HUES64 (cell line): ENCODE measurements at regions not wholly inside any gene's neighbourhood (a gene's known extent, or its start where the extent isn't known, plus 50 kb on each side); places are given as distances from the start of the nearest gene placed in this dataset.

Experiments
- H3K27ac ChIP-seq: 2 replicates; pipeline ENCODE4 v1.7.0; 2013; ENCODE audit warnings: low read depth, low read length, inconsistent platforms
- H3K27me3 ChIP-seq: 2 replicates; pipeline ENCODE4 v1.6.1; 2013; ENCODE audit warnings: mild to moderate bottlenecking, low read length; ENCODE audit not compliant: insufficient read depth
- H3K36me3 ChIP-seq: 2 replicates; pipeline ENCODE4 v1.6.1; 2013; ENCODE audit warnings: mild to moderate bottlenecking, low read length; ENCODE audit not compliant: insufficient read depth
- H3K4me1 ChIP-seq: 2 replicates; pipeline ENCODE4 v1.6.1; 2013; ENCODE audit warnings: mild to moderate bottlenecking, low read length, moderate library complexity; ENCODE audit not compliant: insufficient read depth
- H3K4me3 ChIP-seq: 2 replicates; pipeline ENCODE4 v1.5.1; 2013; ENCODE audit warnings: mild to moderate bottlenecking, low read length, moderate library complexity
- H3K9ac ChIP-seq: 2 replicates; pipeline ENCODE4 v1.6.1; 2013; ENCODE audit warnings: mild to moderate bottlenecking, low read depth, low read length
- H3K9me3 ChIP-seq: 2 replicates; pipeline ENCODE4 v1.6.1; 2013; ENCODE audit warnings: low read depth, low read length; ENCODE audit not compliant: insufficient read depth
- WGBS: fragments of 150-250, 120-280 bp; methylation state at CpG from one replicate; pipeline ENCODE4 v1.1.7; 2013; ENCODE audit warnings: missing lambda C conversion rate; 5-methylcytosine and 5-hydroxymethylcytosine counted together

DNA sequence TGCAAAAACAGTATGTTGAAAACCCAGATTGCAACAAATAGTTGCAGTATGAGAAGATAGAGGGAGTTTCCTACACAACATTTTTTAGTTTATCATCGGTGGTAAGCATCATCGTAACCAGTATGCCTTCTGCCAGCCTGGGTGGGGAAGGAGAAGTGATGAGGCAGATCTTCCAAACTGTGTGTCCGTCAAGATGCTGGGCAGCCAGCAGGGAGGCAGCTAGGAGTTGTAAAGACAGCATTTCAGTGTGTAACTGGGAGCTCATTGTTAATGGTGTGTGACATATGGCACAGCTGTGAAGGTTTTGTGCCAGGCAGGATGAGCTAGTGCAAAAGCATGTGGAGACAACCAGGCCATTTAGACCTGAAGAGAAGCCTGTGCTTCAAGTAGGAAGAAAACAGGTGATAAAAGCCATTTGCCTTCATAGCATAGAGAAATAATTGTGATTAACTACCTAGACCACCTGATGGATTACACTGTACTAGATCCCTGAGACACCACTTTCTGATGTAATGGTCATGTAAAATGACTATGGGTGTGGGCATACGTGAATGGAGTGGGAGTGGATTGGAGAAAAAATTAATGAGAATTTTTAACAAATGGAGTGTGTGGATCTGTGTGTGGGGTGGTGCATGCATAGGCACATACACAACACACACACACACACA lies 347.0 kb upstream of the ADAMTSL1 start:
- Histone ChIP-seq H3K9me3 (no peaks in the 10 kb centered on the region), H3K4me1 (no peaks in the 10 kb centered on the region), H3K27me3 (no peaks in the 10 kb centered on the region), H3K9ac (no peak overlapping the region), H3K4me3 (no peak overlapping the region), H3K27ac (no peak overlapping the region), H3K36me3 (no peaks in the 10 kb centered on the region)
- 96% methylated on average over 4 of the region's 4 CpGs for WGBS

DNA sequence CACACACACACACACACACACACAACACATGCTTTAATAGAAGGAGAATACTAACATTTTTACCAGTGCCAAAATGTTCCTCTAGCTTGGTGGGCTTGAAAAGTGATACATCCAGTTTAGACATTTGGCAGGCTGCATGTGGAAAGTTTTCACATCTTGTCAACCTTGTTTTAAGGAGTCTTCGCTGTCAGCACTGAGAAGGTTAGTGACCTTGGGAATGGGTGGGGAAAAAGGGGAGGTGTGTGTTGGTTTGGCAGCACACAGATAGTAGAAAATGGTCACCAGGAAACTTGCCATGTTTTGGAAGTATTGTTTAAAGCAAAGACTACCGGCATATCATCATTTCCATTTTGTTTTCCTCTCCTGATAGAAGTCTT lies 346.5 kb upstream of the ADAMTSL1 start:
- Histone ChIP-seq H3K9ac (no peak overlapping the region), H3K27me3 (no peaks in the 10 kb centered on the region), H3K4me1 (no peaks in the 10 kb centered on the region), H3K9me3 (no peaks in the 10 kb centered on the region), H3K27ac (no peak overlapping the region), H3K4me3 (no peak overlapping the region), H3K36me3 (no peaks in the 10 kb centered on the region)
- 96% methylated on average over 2 of the region's 2 CpGs for WGBS

DNA sequence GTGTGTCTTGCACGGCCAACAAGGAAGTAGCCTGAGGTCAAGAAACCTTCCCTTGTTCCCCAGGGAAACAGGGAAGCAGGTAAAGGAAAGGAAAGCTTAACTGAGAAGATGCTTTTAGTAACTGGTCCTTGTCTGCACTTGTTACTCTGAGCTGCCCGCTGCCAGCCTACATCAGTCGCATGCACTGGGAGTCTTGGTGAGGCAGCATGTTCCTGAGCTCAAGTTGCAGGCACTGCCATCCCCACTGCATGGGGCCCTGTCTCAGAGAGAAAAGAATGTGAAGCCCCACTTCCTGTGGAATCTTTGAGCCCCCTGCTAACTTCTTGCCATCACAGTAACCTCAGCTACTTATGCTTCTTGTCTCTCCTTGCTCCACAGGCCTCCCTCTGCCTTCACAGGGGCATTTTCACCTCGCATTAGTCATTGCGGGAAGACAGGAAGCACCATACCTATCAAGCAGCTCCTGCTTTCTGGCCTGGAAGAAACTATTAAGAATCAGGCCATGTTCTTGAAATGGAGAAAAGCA lies 344.1 kb upstream of the ADAMTSL1 start:
- Histone ChIP-seq H3K36me3 (no peaks in the 10 kb centered on the region), H3K9ac (no peak overlapping the region), H3K9me3 (no peaks in the 10 kb centered on the region), H3K4me1 (no peaks in the 10 kb centered on the region), H3K4me3 (no peak overlapping the region), H3K27ac (no peak overlapping the region), H3K27me3 (no peaks in the 10 kb centered on the region)
- 75% methylated on average over 5 of the region's 5 CpGs for WGBS

DNA sequence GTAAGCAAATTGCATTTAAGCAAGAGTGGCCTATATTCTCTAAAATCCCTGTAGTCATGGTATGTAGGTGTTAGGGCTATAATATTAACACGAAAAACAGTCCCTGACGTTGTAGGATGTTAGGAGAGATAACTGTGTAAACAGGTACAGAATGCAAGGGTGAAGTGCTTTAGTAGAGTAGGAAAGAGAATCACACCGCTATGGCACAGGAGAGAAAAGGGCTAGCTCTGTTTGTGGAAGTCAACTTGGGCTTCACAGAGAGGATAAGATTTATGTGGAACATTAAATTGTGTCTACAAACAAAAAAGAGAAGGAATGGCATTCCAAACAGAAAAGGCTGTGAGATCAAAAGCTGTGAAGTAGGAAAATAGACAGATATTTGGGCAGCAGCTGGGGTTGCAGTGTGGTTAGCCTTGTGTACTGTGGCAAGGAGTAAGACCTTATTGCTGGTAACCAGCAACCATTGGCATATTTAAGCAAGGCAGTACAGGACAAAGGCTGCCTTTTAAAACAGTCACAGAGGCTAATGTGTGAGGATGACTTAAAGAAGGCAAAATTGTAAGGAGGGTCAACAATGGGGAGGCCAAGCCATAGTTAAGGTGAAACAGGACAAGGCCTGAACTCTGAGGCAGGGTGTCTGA lies 337.5 kb upstream of the ADAMTSL1 start:
- no peaks in the 10 kb centered on the region for H3K4me1 ChIP-seq
- H3K9me3 ChIP-seq = no peaks in the 10 kb centered on the region
- H3K9ac ChIP-seq = no peak overlapping the region
- no peaks in the 10 kb centered on the region for H3K36me3 ChIP-seq
- H3K27me3 ChIP-seq = no peaks in the 10 kb centered on the region
- no peak overlapping the region for H3K27ac ChIP-seq
- 92% methylated on average over 3 of the region's 3 CpGs for WGBS
- H3K4me3 ChIP-seq = no peak overlapping the region

DNA sequence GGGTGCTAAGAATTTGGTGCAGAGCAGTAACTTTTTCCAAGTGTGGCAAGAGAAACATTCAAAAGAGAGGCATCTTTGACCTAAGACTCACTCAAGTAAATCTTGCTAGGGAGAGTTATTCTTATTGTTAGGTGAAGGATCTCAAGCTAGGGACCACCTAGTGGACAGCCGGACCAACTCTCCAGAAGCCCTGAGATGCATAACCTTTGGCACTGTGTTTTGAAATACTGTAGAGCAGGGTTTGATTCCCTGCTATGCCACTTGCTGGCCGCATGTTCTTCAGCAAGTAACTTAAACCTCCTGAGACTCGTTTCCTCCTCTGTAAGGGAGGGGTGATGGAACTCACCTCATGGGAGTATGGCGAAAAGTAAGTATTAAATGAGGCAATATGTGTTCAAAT lies 336.1 kb upstream of the ADAMTSL1 start:
- H3K9me3 ChIP-seq = no peaks in the 10 kb centered on the region
- no peaks in the 10 kb centered on the region for H3K27me3 ChIP-seq
- H3K4me3 ChIP-seq = no peak overlapping the region
- H3K27ac ChIP-seq = no peak overlapping the region
- H3K36me3 ChIP-seq = no peaks in the 10 kb centered on the region
- 92% methylated on average over 4 of the region's 4 CpGs for WGBS
- no peak overlapping the region for H3K9ac ChIP-seq
- H3K4me1 ChIP-seq = no peaks in the 10 kb centered on the region

DNA sequence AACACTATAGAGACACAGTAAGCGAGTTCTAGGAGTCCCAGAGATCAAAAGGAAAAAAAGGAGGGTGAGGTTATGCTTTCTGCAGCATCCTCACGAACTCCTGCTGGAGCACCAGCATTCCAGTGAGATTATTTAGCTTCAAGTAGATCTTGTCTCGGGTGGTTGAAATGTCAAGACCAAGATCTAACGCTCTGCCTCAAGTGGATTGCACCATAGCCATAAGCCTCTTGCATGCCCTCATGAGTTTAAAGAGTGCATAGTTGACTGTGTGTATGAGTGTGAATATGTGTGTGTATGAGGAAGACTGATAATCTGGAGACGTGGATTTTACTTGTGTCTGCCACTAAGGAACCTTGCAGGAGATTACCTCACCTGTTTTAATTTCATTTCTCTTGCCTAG lies 335.3 kb upstream of the ADAMTSL1 start:
- Histone ChIP-seq H3K4me3 (no peak overlapping the region), H3K9me3 (no peaks in the 10 kb centered on the region)
- 76% methylated on average over 5 of the region's 5 CpGs for WGBS

DNA sequence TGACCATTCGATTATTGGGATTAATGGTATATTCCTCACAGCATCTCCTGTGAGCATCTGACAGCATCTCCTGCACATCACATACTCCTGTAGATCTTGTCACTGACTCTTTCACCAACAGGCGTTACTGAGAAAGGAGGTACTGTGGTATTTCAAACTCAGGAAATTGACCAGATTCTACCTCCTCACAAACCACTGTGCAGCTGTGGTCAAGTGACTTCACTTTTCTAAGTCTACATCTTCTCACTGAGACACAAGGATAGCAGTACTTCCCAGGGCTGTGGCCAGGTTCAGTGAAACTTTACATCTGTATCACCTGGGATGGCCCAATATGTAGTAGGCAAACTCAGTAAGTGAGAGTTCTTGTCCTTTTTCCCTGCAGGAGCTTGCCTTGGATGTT lies 332.3 kb upstream of the ADAMTSL1 start:
- H3K9me3 ChIP-seq = no peaks in the 10 kb centered on the region
- no peak overlapping the region for H3K27ac ChIP-seq
- H3K27me3 ChIP-seq = no peaks in the 10 kb centered on the region
- WGBS = 91% methylated on average over 2 of the region's 2 CpGs
- H3K4me3 ChIP-seq = no peak overlapping the region
- H3K9ac ChIP-seq = no peak overlapping the region
- H3K36me3 ChIP-seq = no peaks in the 10 kb centered on the region
- H3K4me1 ChIP-seq = no peaks in the 10 kb centered on the region

More for the DNA sequence above, 335.3 kb upstream of the ADAMTSL1 start:
- no peak overlapping the region for H3K27ac ChIP-seq
- no peak overlapping the region for H3K9ac ChIP-seq
- no peaks in the 10 kb centered on the region for H3K4me1 ChIP-seq
- no peaks in the 10 kb centered on the region for H3K27me3 ChIP-seq
- no peaks in the 10 kb centered on the region for H3K36me3 ChIP-seq

DNA sequence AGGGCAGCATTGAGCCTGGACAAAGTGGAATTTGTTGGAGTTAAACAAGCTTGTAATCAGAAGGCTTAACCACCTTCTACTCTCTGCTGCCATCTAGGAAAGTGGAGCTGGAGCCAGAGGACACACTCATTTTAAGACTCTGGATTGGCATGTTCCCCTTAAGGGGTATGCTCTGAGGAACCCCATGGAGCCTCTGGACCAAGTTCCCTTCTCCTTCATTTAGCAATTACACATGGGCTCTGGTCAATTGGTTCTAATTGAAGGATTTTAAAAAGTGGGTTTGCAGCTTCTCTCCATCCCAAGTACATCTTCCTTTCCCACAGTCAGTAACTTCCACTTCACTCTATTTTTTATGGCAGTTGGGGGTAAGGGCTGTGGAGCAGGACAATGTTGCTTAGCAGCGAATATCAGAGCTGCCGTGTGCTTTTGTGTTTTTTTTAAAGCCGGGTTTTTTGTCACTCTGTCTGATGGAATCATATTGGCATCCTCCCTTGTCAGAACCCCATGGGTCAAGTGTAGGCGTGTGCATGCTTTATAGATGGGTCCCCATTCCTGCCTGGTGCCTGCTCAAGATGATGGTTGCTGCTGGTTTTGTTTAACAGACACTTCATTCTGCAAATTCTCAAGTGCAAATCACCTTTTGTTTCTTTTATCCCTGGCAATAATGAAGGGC lies 330.7 kb upstream of the ADAMTSL1 start:
- Histone ChIP-seq H3K36me3 (no peaks in the 10 kb centered on the region), H3K27ac (no peak overlapping the region), H3K27me3 (no peaks in the 10 kb centered on the region), H3K9me3 (no peaks in the 10 kb centered on the region), H3K4me1 (no peaks in the 10 kb centered on the region), H3K9ac (no peak overlapping the region), H3K4me3 (no peak overlapping the region)
- 93% methylated on average over 4 of the region's 4 CpGs for WGBS

DNA sequence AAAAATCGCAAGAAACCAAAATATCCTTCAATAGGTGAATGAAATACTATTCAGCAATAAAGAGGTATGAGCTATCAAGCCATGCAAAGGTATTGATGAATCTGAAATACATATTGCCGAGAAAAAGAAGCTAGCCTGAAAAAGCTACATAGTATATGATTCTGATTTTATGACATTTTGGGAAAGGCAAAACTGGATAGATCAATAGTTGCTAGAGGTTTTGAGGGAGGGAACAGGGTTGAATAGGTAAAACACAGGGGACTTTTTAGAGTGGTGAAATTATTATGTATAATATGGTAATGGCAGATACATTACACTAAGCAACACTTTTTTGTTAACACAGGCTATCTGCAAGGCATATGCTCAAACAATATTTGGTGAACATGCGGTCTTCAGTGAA lies 327.6 kb upstream of the ADAMTSL1 start:
- Histone ChIP-seq H3K27me3 (no peaks in the 10 kb centered on the region), H3K9me3 (no peaks in the 10 kb centered on the region), H3K4me1 (no peaks in the 10 kb centered on the region), H3K4me3 (no peak overlapping the region), H3K36me3 (no peaks in the 10 kb centered on the region), H3K27ac (no peak overlapping the region), H3K9ac (no peak overlapping the region)
- WGBS = 97% methylated on average over 1 of the region's 3 CpGs

DNA sequence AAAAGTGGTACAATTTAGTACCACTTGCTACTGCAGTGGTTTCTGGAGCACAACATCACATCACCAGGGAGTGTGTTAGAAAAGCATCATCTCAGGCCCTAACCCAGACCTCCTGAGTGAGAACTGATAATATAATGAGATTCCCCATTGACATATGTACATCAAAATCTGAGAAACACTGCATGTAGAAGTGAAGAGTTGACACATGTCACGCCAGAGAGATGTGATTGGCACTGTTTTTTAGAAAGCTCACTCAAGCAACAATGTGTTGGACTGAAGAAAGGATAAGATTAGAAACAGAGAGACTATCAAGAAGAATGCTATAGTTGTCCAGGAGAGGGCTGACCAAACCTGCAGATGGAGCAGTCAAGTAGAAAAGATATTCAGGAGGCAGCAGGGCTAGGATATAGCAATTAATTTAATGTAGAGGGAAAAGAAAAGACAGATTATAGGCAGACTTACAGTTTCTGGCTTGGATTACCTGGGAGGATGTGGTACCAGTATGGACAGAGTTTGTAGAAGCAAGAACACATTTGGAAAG lies 324.4 kb upstream of the ADAMTSL1 start:
- Histone ChIP-seq H3K9ac (no peak overlapping the region), H3K4me3 (no peak overlapping the region), H3K9me3 (no peaks in the 10 kb centered on the region), H3K27ac (no peak overlapping the region), H3K27me3 (no peaks in the 10 kb centered on the region), H3K36me3 (no peaks in the 10 kb centered on the region), H3K4me1 (no peaks in the 10 kb centered on the region)
- 77% methylated on average over 1 of the region's 1 CpG for WGBS

DNA sequence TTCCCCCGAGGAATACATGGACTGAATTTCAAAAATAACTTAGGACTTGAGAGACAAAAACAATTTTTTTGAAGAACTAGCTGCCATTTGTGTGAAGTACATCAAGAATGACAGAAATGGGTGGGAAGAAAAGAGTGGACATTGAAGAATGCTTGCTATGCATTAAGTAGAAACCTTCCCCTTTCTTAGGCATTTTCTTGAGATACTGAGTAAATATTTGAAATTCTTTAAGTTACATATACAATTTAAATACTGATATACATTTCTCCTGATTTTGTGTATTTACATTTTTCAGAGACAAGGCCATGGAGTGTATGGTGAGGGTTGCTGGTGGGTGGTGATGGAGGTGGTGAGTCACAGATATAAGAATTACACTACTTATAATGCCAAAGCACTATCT lies 319.3 kb upstream of the ADAMTSL1 start:
- WGBS = 94% methylated on average over 1 of the region's 1 CpG
- no peaks in the 10 kb centered on the region for H3K9me3 ChIP-seq
- H3K4me3 ChIP-seq = no peak overlapping the region
- no peak overlapping the region for H3K9ac ChIP-seq
- H3K36me3 ChIP-seq = no peaks in the 10 kb centered on the region
- H3K27me3 ChIP-seq = no peaks in the 10 kb centered on the region
- H3K27ac ChIP-seq = no peak overlapping the region
- H3K4me1 ChIP-seq = no peaks in the 10 kb centered on the region
